ENCODE measurements at regions not wholly inside any gene's neighbourhood (a gene's known extent, or its start where the extent isn't known, plus 50 kb on each side); places are given as distances from the start of the nearest gene placed in this dataset.

DNA sequence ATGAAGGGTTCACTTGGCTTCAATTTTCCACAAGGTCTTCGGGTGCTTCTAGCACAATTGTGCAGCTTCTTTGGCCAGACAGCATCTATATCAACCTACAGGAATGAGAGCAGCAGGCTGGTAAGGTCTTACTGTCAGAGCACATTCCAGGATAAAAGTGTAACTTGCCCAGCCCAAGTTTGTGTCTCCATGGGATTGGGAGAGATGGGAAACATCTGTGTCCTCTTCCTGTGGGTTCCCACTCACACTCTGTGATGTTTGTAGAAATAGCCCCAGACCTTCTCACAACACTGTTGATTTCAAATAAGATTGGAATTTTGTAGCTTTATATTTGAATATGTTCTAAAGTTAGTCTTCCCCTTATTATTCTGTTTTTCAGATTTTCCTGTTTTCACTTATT lies 83.4 kb upstream of the RGS17 start:
- Histone ChIP-seq H3K23ac (ENCODE audit: insufficient read length, low read depth, low read length) (no peak overlapping the region), H4K20me1 (ENCODE audit: control insufficient read depth, insufficient read depth, insufficient read length) (no peaks in the 10 kb centered on the region), H3K18ac (ENCODE audit: insufficient read length, low read depth, low read length) (no peak overlapping the region), H4K8ac (replicated peaks; ENCODE audit: insufficient read length, low read depth, low read length) (no peak overlapping the region), H2BK20ac (ENCODE audit: low read depth, low read length, poor library complexity, severe bottlenecking) (no peak overlapping the region), H3K56ac (ENCODE audit: insufficient read length, low read depth, low read length) (no peak overlapping the region), H3K79me1 (ENCODE audit: insufficient read depth, low read depth, low read length, poor library complexity, severe bottlenecking) (no peaks in the 10 kb centered on the region), H3K23me2 (ENCODE audit: insufficient read length, low read depth, low read length, poor library complexity, severe bottlenecking) (no peaks in the 10 kb centered on the region), H2BK15ac (ENCODE audit: low read depth, low read length) (no peak overlapping the region), H2AFZ (ENCODE audit: low read length) (no peak overlapping the region), H3K27me3 (ENCODE audit: insufficient read depth, low read length) (no peaks in the 10 kb centered on the region), H2BK12ac (ENCODE audit: insufficient read length, low read depth, low read length) (no peak overlapping the region), H3K14ac (ENCODE audit: insufficient read depth, low read length) (no peak overlapping the region), H3K79me2 (ENCODE audit: insufficient read depth, low read length) (no peaks in the 10 kb centered on the region), H3K27ac (ENCODE audit: insufficient read length, low read depth, low read length) (no peak overlapping the region), H3K4me2 (ENCODE audit: insufficient read depth, insufficient read length, low read length) (no peak overlapping the region), H3T11ph (ENCODE audit: low read length) (no peak overlapping the region), H3K9me3 (ENCODE audit: control insufficient read depth, low read depth, low read length) (no peaks in the 10 kb centered on the region), H3K4me1 (ENCODE audit: insufficient read depth, low read length) (no peaks in the 10 kb centered on the region), H2BK5ac (ENCODE audit: insufficient read length, low read length) (no peak overlapping the region), H2BK120ac (ENCODE audit: low read depth, low read length, poor library complexity, severe bottlenecking) (no peak overlapping the region), H2AK5ac (ENCODE audit: insufficient read length, low read length) (no peak overlapping the region), H3K9ac (ENCODE audit: extremely low read depth, insufficient read length, low read length) (no peak overlapping the region), H3K4ac (ENCODE audit: low read depth, low read length) (no peak overlapping the region), H4K91ac (ENCODE audit: insufficient read length, low read depth, low read length) (no peak overlapping the region), H4K5ac (ENCODE audit: insufficient read length, low read depth, low read length) (no peak overlapping the region)
- TF ChIP-seq, protein P1, sequence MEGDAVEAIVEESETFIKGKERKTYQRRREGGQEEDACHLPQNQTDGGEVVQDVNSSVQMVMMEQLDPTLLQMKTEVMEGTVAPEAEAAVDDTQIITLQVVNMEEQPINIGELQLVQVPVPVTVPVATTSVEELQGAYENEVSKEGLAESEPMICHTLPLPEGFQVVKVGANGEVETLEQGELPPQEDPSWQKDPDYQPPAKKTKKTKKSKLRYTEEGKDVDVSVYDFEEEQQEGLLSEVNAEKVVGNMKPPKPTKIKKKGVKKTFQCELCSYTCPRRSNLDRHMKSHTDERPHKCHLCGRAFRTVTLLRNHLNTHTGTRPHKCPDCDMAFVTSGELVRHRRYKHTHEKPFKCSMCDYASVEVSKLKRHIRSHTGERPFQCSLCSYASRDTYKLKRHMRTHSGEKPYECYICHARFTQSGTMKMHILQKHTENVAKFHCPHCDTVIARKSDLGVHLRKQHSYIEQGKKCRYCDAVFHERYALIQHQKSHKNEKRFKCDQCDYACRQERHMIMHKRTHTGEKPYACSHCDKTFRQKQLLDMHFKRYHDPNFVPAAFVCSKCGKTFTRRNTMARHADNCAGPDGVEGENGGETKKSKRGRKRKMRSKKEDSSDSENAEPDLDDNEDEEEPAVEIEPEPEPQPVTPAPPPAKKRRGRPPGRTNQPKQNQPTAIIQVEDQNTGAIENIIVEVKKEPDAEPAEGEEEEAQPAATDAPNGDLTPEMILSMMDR (conservative IDR thresholded peaks at IDR 0.05): no peak
- Mint-ChIP-seq H3K4me1 (no peaks in the 10 kb centered on the region), H3K9me3 (no peaks in the 10 kb centered on the region), H3K36me3 (ENCODE audit: insufficient read depth in 1 of 3, low read depth in 3 of 3) (no peaks in the 10 kb centered on the region), H3K27ac (peak overlapping the region in 1 of 3 experiments; percentile 13; a peak in 2 of 7 replicates), H3K27me3 (ENCODE audit: low read depth) (no peaks in the 10 kb centered on the region), H3K4me3 (no peak overlapping the region)
- no peak for DNase-seq
- WGBS (ENCODE audit: extremely low coverage, insufficient read length, low lambda C conversion rate): no CpG with 5 or more reads among the region's 1 CpG
